Smooth muscle cell (in vitro differentiated cells): ENCODE measurements at regions not wholly inside any gene's neighbourhood (a gene's known extent, or its start where the extent isn't known, plus 50 kb on each side); places are given as distances from the start of the nearest gene placed in this dataset.
"Not testable (repeated sequence)": the region's sequence is repeated elsewhere in the genome, so short reads cannot be mapped to it uniquely, and the experiment has no call there.

Source experiments
- DNase-seq: peaks from one replicate; lab custom pipeline; 2025; ENCODE audit not compliant: unreplicated experiment; lab: John Stamatoyannopoulos, UW
- H2AFZ ChIP-seq: fragments of 200-600 bp; sonication (generic); 2 replicates; pipeline ENCODE4 v1.6.0; 2016; ENCODE audit warnings: antibody characterized with exemption, low read depth, mild to moderate bottlenecking
- H3F3A ChIP-seq: fragments of 200-600 bp; sonication (generic); 2 replicates; pipeline ENCODE4 v1.6.0; 2017; ENCODE audit warnings: antibody characterized with exemption, low read depth
- H3K27ac ChIP-seq: fragments of 200-600 bp; sonication (generic); 2 replicates; pipeline ENCODE4 v1.5.1; 2016; ENCODE audit warnings: low read depth, mild to moderate bottlenecking
- H3K27me3 ChIP-seq: fragments of 200-600 bp; sonication (generic); 2 replicates; pipeline ENCODE4 v1.6.1; 2016; ENCODE audit warnings: low read depth, mild to moderate bottlenecking
- H3K36me3 ChIP-seq: fragments of 200-600 bp; sonication (generic); 2 replicates; pipeline ENCODE4 v1.5.1; 2016; ENCODE audit warnings: low read depth
- H3K4me1 ChIP-seq: fragments of 200-600 bp; sonication (generic); 2 replicates; pipeline ENCODE4 v1.5.1; 2016; ENCODE audit warnings: low read depth
- H3K4me2 ChIP-seq: fragments of 200-600 bp; sonication (generic); 2 replicates; pipeline ENCODE4 v1.6.0; 2016; ENCODE audit warnings: mild to moderate bottlenecking
- H3K4me3 ChIP-seq: fragments of 200-600 bp; sonication (generic); 2 replicates; pipeline ENCODE4 v1.5.1; 2016; ENCODE audit warnings: mild to moderate bottlenecking
- H3K79me2 ChIP-seq: fragments of 200-600 bp; sonication (generic); 2 replicates; pipeline ENCODE4 v1.6.0; 2016; ENCODE audit warnings: low read depth, mild to moderate bottlenecking
- H3K9ac ChIP-seq: fragments of 200-600 bp; sonication (generic); 2 replicates; pipeline ENCODE4 v1.6.0; 2016; ENCODE audit warnings: low read depth
- H3K9me3 ChIP-seq: fragments of 200-600 bp; sonication (generic); replicated peaks from 2 replicates; pipeline ENCODE4 v1.5.1; 2016; ENCODE audit warnings: low read depth
- H4K20me1 ChIP-seq: fragments of 200-600 bp; sonication (generic); 2 replicates; pipeline ENCODE4 v1.6.0; 2016; ENCODE audit warnings: low read depth
- CTCF ChIP-seq: fragments of 200-600 bp; sonication (generic); IDR thresholded peaks from 2 replicates; pipeline ENCODE4 v1.5.1; 2017; ENCODE audit warnings: borderline replicate concordance, mild to moderate bottlenecking, antibody characterized with exemption; ENCODE audit not compliant: insufficient read depth, poor library complexity, severe bottlenecking
- WGBS: methylation state at CpG from one replicate; pipeline ENCODE4 v1.1.7; 2016; ENCODE audit warnings: low lambda C conversion rate; 5-methylcytosine and 5-hydroxymethylcytosine counted together

DNA sequence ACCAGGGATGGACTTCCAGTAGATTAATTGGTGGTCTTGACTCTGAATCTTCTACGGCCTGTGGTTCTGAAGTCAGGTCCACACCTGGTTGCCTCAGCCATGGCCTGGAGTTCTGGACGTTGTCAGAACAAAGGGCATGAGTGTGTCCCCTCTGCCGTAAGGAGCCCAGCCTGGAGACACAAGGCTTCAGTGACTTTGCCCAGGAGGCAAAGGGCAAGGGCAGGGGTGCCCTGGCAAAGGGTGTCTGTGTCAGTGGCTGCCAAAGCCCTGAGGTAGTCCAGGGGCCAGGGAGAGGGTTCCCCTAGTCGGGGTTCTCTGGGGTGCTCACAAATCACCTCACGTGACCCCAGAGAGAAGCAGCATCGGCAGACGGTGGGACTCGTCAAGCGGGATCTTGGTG is 273.2 kb upstream of the ZNF32 start:
- H4K20me1 ChIP-seq = no peaks in the 10 kb centered on the region
- H3K9ac ChIP-seq = no peak overlapping the region
- H3K79me2 ChIP-seq = no peaks in the 10 kb centered on the region
- H3K27ac ChIP-seq = no peak overlapping the region
- 94% methylated on average over 9 of the region's 9 CpGs for WGBS
- no peaks in the 10 kb centered on the region for H3K9me3 ChIP-seq
- no peaks in the 10 kb centered on the region for H3F3A ChIP-seq
- no peak for DNase-seq
- H3K27me3 ChIP-seq = peaks cover 8% of the 10 kb centered on the region
- H3K4me1 ChIP-seq = no peaks in the 10 kb centered on the region
- H2AFZ ChIP-seq = no peak overlapping the region
- H3K36me3 ChIP-seq = no peaks in the 10 kb centered on the region
- no peak for TF ChIP-seq CTCF
- H3K4me2 ChIP-seq = no peak overlapping the region
- H3K4me3 ChIP-seq = no peak overlapping the region

DNA sequence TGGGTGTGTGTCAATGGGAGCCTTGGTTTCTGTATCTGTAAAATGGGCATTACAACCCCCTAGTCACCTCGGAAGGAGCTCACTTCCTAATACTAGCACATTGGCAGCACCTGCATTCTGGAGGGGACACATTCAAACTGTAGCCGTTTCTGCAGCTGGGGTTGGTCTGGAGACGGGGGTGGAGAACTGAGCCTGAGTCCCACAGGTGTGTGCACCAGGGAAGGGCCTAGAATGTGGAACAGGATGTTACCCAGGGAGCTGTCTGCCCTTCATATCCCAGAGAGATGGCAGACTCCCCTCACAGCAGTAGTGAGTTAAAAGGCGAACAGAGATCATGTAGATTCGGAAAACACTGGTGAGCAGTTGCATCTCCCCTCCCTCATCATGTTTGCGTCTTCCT is 272.8 kb upstream of the ZNF32 start:
- Histone ChIP-seq H3K9ac (no peak overlapping the region), H4K20me1 (no peaks in the 10 kb centered on the region), H3F3A (no peaks in the 10 kb centered on the region), H3K4me1 (no peaks in the 10 kb centered on the region), H3K4me3 (no peak overlapping the region), H3K27ac (no peak overlapping the region), H3K27me3 (peaks cover 8% of the 10 kb centered on the region), H3K9me3 (no peaks in the 10 kb centered on the region), H2AFZ (no peak overlapping the region), H3K4me2 (no peak overlapping the region), H3K79me2 (no peaks in the 10 kb centered on the region), H3K36me3 (no peaks in the 10 kb centered on the region)
- 96% methylated on average over 6 of the region's 6 CpGs for WGBS
- TF ChIP-seq CTCF = no peak
- no peak for DNase-seq

GRCh38 chr10:43920236-43920758 is 271.6 kb upstream of the ZNF32 start:
- H3K9ac ChIP-seq, H2AFZ ChIP-seq, H3K36me3 ChIP-seq, H3K4me3 ChIP-seq, H3K79me2 ChIP-seq, H3K9me3 ChIP-seq, H3F3A ChIP-seq, DNase-seq, H3K4me2 ChIP-seq, H3K4me1 ChIP-seq, H4K20me1 ChIP-seq, H3K27me3 ChIP-seq, H3K27ac ChIP-seq: not testable (repeated sequence)
- WGBS = 88% methylated on average over 12 of the region's 12 CpGs

GRCh38 chr10:43913676-43914235 is 265.1 kb upstream of the ZNF32 start:
- H2AFZ ChIP-seq = no peak overlapping the region

More at GRCh38 chr10:43913676-43914235, 265.1 kb upstream of the ZNF32 start:
- Histone ChIP-seq H4K20me1 (no peaks in the 10 kb centered on the region), H3K79me2 (no peaks in the 10 kb centered on the region), H3K4me1 (no peaks in the 10 kb centered on the region), H3F3A (no peaks in the 10 kb centered on the region), H3K27ac (no peak overlapping the region), H3K9ac (no peak overlapping the region), H3K36me3 (no peaks in the 10 kb centered on the region), H3K9me3 (no peaks in the 10 kb centered on the region), H3K4me2 (no peak overlapping the region), H3K27me3 (no peaks in the 10 kb centered on the region), H3K4me3 (no peak overlapping the region)
- no peak for TF ChIP-seq CTCF
- DNase-seq = no peak
- 83% methylated on average over 8 of the region's 8 CpGs for WGBS
